ENCODE measurements at regions not wholly inside any gene's neighbourhood (a gene's known extent, or its start where the extent isn't known, plus 50 kb on each side); places are given as distances from the start of the nearest gene placed in this dataset.

DNA sequence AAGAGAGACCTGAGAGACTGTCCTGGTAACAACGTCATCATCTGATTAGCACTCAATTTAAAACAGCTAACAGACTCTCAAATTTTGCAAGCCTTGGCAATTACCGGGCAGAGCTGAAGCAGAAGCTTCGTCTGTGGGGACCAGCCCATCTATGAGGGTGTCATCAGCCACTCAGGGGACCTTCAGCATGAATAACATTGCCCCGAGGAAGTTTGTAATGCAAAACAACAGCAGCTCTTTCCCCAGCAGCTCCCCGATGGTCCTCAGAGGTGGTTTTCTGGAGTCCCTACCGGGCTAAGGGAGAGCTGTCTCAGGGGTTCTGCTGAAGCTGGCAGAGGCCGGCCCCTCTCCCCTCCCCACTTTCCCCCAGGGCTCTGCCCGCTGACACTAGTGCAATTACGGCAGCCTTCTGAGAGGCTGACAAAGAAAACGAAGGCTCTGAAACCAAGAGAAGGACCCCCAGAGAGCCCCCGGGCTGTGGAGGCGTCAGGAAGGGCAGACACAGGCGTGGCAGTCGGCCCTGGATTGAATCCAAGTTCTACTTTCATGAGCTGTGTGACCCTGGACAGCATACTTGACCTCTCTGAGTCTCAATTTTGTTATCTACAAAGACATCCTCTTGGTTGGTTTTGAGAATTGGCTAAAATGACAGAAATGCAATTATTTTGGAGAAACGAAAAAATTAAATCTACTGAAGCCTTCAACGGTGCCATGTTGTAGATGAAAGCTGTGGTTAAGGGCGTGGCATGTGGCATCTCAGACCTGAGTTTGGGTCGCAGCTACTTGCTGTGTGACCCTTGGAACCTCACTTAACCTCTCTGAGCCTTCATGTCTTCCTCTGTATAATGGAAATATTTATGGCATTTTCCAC is 102.1 kb upstream of the TLE3 start:
- TF ChIP-seq EZH2 (IDR thresholded peaks at IDR 0.05) = no peak
- TF ChIP-seq TCF7L2 (IDR thresholded peaks at IDR 0.05; ENCODE audit: borderline replicate concordance, extremely low read depth, insufficient read depth, insufficient read length) = no peak
- TF ChIP-seq, protein P1, sequence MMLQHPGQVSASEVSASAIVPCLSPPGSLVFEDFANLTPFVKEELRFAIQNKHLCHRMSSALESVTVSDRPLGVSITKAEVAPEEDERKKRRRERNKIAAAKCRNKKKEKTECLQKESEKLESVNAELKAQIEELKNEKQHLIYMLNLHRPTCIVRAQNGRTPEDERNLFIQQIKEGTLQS (IDR thresholded peaks at IDR 0.05) = no peak
- TF ChIP-seq CTCF (IDR thresholded peaks at IDR 0.05 in 2 of 3, conservative IDR thresholded peaks at IDR 0.05 in 1 of 3; ENCODE audit: borderline replicate concordance in 1 of 3, insufficient read depth in 1 of 3, low read depth in 2 of 3, low read length in 2 of 3) = no peak
- no peak for TF ChIP-seq POLR2A (IDR thresholded peaks at IDR 0.05; ENCODE audit: borderline replicate concordance, extremely low read depth, insufficient read depth, insufficient read length)
- TF ChIP-seq ELF1 (IDR thresholded peaks at IDR 0.05; ENCODE audit: borderline replicate concordance, low read depth) = no peak
